SK-N-SH (cell line): ENCODE measurements at regions not wholly inside any gene's neighbourhood (a gene's known extent, or its start where the extent isn't known, plus 50 kb on each side); places are given as distances from the start of the nearest gene placed in this dataset.
"Not testable (repeated sequence)": the region's sequence is repeated elsewhere in the genome, so short reads cannot be mapped to it uniquely, and the experiment has no call there.

Source experiments
- CTCF ChIA-PET: fragments of 300-600, 350-600 bp; formaldehyde crosslinking; extraction: SDS; loops from one replicate; lab custom pipeline; 2021; lab: Yijun Ruan, JAX
- POLR2A ChIA-PET: fragments of 350-600 bp; sonication (Branson Sonifier 250); formaldehyde crosslinking; extraction: SDS; loops from one replicate; lab custom pipeline; 2020; ENCODE audit warnings: antibody characterized with exemption, inconsistent platforms; lab: Yijun Ruan, JAX
- DNase-seq: peaks from one replicate; pipeline ENCODE4 v3.0.0; 2012
- H2AFZ ChIP-seq: fragments of 200-600 bp; sonication (generic); 2 replicates; pipeline ENCODE4 v1.8.1; 2016; ENCODE audit warnings: antibody characterized with exemption, mild to moderate bottlenecking, low read depth
- H3F3A ChIP-seq: fragments of 200-600 bp; sonication (generic); replicated peaks from 2 replicates; pipeline ENCODE3; 2016; ENCODE audit warnings: antibody characterized with exemption, mild to moderate bottlenecking; ENCODE audit not compliant: insufficient read depth
- H3K27ac ChIP-seq, 2 experiments: fragments of 200-500 bp in 1 of 2; fragments of 200-600 bp in 1 of 2; sonication (Bioruptor generic) in 1 of 2; sonication (generic), shearing (Covaris generic) in 1 of 2; 2 replicates each; pipeline versions ENCODE4 v1.5.1 to v1.6.1; 2014 to 2016; ENCODE audit warnings: low read depth in 2 of 2, inconsistent platforms in 1 of 2, low read length in 1 of 2, mild to moderate bottlenecking in 1 of 2, mixed read lengths in 1 of 2
- H3K27me3 ChIP-seq: fragments of 200-600 bp; sonication (generic), shearing (Covaris generic); 2 replicates; pipeline ENCODE4 v1.6.1; 2016; ENCODE audit warnings: mixed run types; ENCODE audit not compliant: insufficient read depth
- H3K36me3 ChIP-seq, 2 experiments: fragments of 200-500 bp in 1 of 2; fragments of 200-600 bp in 1 of 2; sonication (Bioruptor generic) in 1 of 2; sonication (generic) in 1 of 2; replicated peaks in 1 of 2; 2 replicates each; pipeline versions ENCODE3 to v1.5.1; 2014 to 2016; ENCODE audit warnings: low read length in 1 of 2, mild to moderate bottlenecking in 1 of 2; ENCODE audit not compliant: insufficient read depth in 2 of 2, control insufficient read depth in 1 of 2
- H3K4me1 ChIP-seq, 2 experiments: fragments of 200-500 bp in 1 of 2; fragments of 200-600 bp in 1 of 2; sonication (Bioruptor generic) in 1 of 2; sonication (generic), shearing (Covaris generic) in 1 of 2; 2 replicates each; pipeline versions ENCODE4 v1.5.1 to v1.6.1; 2014 to 2016; ENCODE audit warnings: low read depth in 1 of 2, low read length in 1 of 2, mixed run types in 1 of 2; ENCODE audit not compliant: insufficient read depth in 2 of 2, control insufficient read depth in 1 of 2
- H3K4me2 ChIP-seq: fragments of 200-600 bp; sonication (generic), shearing (Covaris generic); 2 replicates; pipeline ENCODE4 v1.6.1; 2017; ENCODE audit warnings: mixed run types
- H3K4me3 ChIP-seq, 2 experiments: fragments of 200-500 bp in 1 of 2; fragments of 200-600 bp in 1 of 2; sonication (Bioruptor generic) in 1 of 2; sonication (generic), shearing (Covaris generic) in 1 of 2; 2 replicates each; pipeline versions ENCODE4 v1.5.1 to v1.8.1; 2014 to 2016; ENCODE audit warnings: low read depth in 2 of 2, inconsistent platforms in 1 of 2, low read length in 1 of 2, mild to moderate bottlenecking in 1 of 2, mixed read lengths in 1 of 2, moderate library complexity in 1 of 2
- H3K79me2 ChIP-seq: fragments of 200-600 bp; sonication (generic); 2 replicates; pipeline ENCODE4 v1.8.1; 2017; ENCODE audit warnings: mild to moderate bottlenecking; ENCODE audit not compliant: insufficient read depth
- H3K9ac ChIP-seq: fragments of 200-600 bp; sonication (generic); 2 replicates; pipeline ENCODE4 v1.6.1; 2017; ENCODE audit warnings: mixed run types
- H3K9me2 ChIP-seq: fragments of 200-600 bp; sonication (generic); 2 replicates; pipeline ENCODE4 v1.6.1; 2017; ENCODE audit warnings: mixed run types
- H3K9me3 ChIP-seq: fragments of 200-600 bp; sonication (generic); 2 replicates; pipeline ENCODE4 v1.6.1; 2017; ENCODE audit warnings: mixed run types, mild to moderate bottlenecking, moderate library complexity
- H4K20me1 ChIP-seq: fragments of 200-600 bp; sonication (generic); 2 replicates; pipeline ENCODE4 v1.6.1; 2017; ENCODE audit warnings: mild to moderate bottlenecking, mixed run types; ENCODE audit not compliant: insufficient read depth
- CHD2 ChIP-seq: fragments of 150-350 bp; IDR thresholded peaks from 2 replicates; pipeline ENCODE4 v1.6.1; 2018; ENCODE audit warnings: low read length; ENCODE audit not compliant: partially characterized antibody
- EP300 ChIP-seq, 2 experiments: IDR thresholded peaks; 2 replicates each; pipeline versions ENCODE4 v1.4.0 to v1.6.1; 2012; ENCODE audit warnings: borderline replicate concordance in 1 of 2, low read depth in 1 of 2, low read length in 1 of 2
- GATA2 ChIP-seq: sonication (generic); formaldehyde crosslinking; IDR thresholded peaks from 2 replicates; pipeline ENCODE4 v1.5.0; 2020; ENCODE audit warnings: mild to moderate bottlenecking, missing genetic modification reagents
- RCOR1 ChIP-seq: fragments of 150-350 bp; IDR thresholded peaks from 2 replicates; pipeline ENCODE4 v1.6.1; 2017; ENCODE audit warnings: antibody characterized with exemption, low read length
- REST ChIP-seq: IDR thresholded peaks from 2 replicates; pipeline ENCODE4 v1.6.1; 2012; ENCODE audit warnings: mild to moderate bottlenecking, low read depth, low read length, moderate library complexity
- TAF1 ChIP-seq: IDR thresholded peaks from 2 replicates; pipeline ENCODE4 v1.6.1; 2012; ENCODE audit warnings: low read depth, mild to moderate bottlenecking, low read length, moderate library complexity, borderline replicate concordance
- ZBTB33 ChIP-seq: IDR thresholded peaks from 2 replicates; pipeline ENCODE4 v1.4.0; 2012; ENCODE audit warnings: low read depth, borderline replicate concordance
- WGBS: methylation state at CpG from one replicate; pipeline ENCODE4 v1.1.6; 2017; ENCODE audit warnings: low lambda C conversion rate; 5-methylcytosine and 5-hydroxymethylcytosine counted together
- TF ChIP-seq, protein P1 (sequence below): fragments of 150-350 bp; IDR thresholded peaks from 2 replicates; pipeline ENCODE4 v1.6.1; 2017; ENCODE audit warnings: antibody characterized with exemption, low read length, low read depth, borderline replicate concordance

DNA sequence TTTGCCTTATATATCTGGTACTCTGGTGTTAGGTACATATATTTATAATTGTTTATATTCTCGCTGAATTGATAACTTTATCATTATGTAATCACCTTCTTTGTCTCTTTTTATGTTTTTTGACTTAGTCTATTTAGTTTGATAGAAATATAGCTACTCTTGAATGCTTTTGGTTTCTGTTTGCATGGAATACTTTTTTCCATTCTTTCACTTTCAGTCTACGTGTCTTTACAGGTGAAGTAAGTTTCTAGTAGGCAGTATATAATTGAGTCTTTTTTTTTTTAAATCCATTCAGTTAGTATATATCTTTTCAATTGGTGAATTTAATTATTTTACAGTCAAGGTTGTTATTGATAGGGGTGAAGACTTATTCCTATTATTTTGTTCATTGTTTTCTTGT lies 131.7 kb downstream of the PSAT1 start (continued):
- no peak for TF ChIP-seq TAF1

DNA sequence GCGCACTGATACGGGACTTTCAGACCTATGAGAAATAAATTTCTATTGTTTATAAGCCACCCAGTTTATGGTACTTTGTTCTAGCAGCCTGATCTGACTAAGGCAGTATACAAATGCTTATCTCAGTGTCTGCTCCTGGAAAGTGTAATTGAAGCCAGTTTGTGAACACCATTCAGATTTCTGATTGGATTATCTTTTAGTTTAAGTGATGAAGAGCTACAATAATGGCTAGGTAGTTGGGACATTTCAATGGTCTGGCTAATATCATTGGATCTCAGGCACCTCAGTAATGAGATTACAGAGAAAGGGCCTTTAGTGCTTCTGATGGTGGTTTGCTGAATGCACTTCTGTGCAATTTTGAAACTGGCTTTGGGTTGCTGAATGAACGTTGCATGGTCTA lies 133.5 kb downstream of the PSAT1 start:
- H3K4me3 ChIP-seq = no peak overlapping the region
- H3K4me1 ChIP-seq = no peaks in the 10 kb centered on the region; a peak in 1 of 4 replicates
- peak overlapping the region in 1 of 2 experiments; percentile 45; a peak in 2 of 4 replicates for H3K27ac ChIP-seq
- 0 out of 2 replicates have a peak, but pooled peaks cover 3% of the 10 kb centered on the region for H3K9me3 ChIP-seq
- no peak overlapping the region for H3K4me2 ChIP-seq
- H3F3A ChIP-seq = no peaks in the 10 kb centered on the region
- no peak for DNase-seq
- no peaks in the 10 kb centered on the region for H4K20me1 ChIP-seq
- POLR2A ChIA-PET = no interaction called here
- H3K27me3 ChIP-seq = no peaks in the 10 kb centered on the region
- no peak overlapping the region for H3K9ac ChIP-seq
- no peaks in the 10 kb centered on the region for H3K79me2 ChIP-seq
- H3K9me2 ChIP-seq = no peaks in the 10 kb centered on the region
- TF ChIP-seq CHD2 = peak; percentile 16
- TF ChIP-seq EP300 (IDR thresholded peaks at IDR 0.05; ENCODE audit: borderline replicate concordance in 1 of 2, low read depth in 1 of 2, low read length in 1 of 2) = peak in 1 of 2 experiments; percentile 67; a peak in 1 of 4 replicates
- TF ChIP-seq ZBTB33 = no peak
- TF ChIP-seq GATA2 (CRISPR knock-in tag) = peak; percentile 63
- no peak for TF ChIP-seq REST
- peak; percentile 40; the same call in 1 of the 2 replicates for TF ChIP-seq RCOR1
- TF ChIP-seq, protein P1, sequence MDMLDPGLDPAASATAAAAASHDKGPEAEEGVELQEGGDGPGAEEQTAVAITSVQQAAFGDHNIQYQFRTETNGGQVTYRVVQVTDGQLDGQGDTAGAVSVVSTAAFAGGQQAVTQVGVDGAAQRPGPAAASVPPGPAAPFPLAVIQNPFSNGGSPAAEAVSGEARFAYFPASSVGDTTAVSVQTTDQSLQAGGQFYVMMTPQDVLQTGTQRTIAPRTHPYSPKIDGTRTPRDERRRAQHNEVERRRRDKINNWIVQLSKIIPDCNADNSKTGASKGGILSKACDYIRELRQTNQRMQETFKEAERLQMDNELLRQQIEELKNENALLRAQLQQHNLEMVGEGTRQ = no peak
- WGBS = 29% methylated on average over 3 of the region's 3 CpGs
- no peak overlapping the region for H2AFZ ChIP-seq
- CTCF ChIA-PET = interaction anchor here (3.0 kb wide), 1 partner anchor 9 kb away, joined by 15 read pairs; no protein-coding TSS in a partner anchor
- no peaks in the 10 kb centered on the region for H3K36me3 ChIP-seq

- POLR2A ChIA-PET, H4K20me1 ChIP-seq, DNase-seq, H3K4me2 ChIP-seq, H2AFZ ChIP-seq, H3K4me1 ChIP-seq, H3K4me3 ChIP-seq, H3K36me3 ChIP-seq, H3F3A ChIP-seq, H3K27me3 ChIP-seq, H3K9me3 ChIP-seq, H3K9ac ChIP-seq, H3K9me2 ChIP-seq, H3K79me2 ChIP-seq: not testable (repeated sequence)
- 55% methylated on average over 6 of the region's 6 CpGs for WGBS
- peak overlapping the region in 1 of 2 experiments; percentile 45; a peak in 1 of 4 replicates for H3K27ac ChIP-seq
- CTCF ChIA-PET = interaction anchor here (3.0 kb wide), 1 partner anchor 8 kb away, joined by 15 read pairs; no protein-coding TSS in a partner anchor
These were observed 134.1 kb downstream of the PSAT1 start for GRCh38 chr9:78431039-78431438.
